NB4 (cell line): ENCODE measurements at regions not wholly inside any gene's neighbourhood (a gene's known extent, or its start where the extent isn't known, plus 50 kb on each side); places are given as distances from the start of the nearest gene placed in this dataset.
A peak's percentile ranks its signal among the peaks of the same experiment; 100 is the strongest.
"Not testable (repeated sequence)": the region's sequence is repeated elsewhere in the genome, so short reads cannot be mapped to it uniquely, and the experiment has no call there.

ENCODE experiments used
- DNase-seq: peaks from one replicate; pipeline ENCODE4 v3.0.0; 2010; ENCODE audit warnings: low read depth
- H3K4me3 ChIP-seq: one replicate; pipeline ENCODE4 v1.5.1; 2011; ENCODE audit warnings: mild to moderate bottlenecking, low read depth, low read length, moderate library complexity
- MAX ChIP-seq: IDR thresholded peaks from 2 replicates; pipeline ENCODE4 v1.6.1; 2011; ENCODE audit warnings: low read depth, low read length
- MYC ChIP-seq: IDR thresholded peaks from 2 replicates; pipeline ENCODE4 v1.6.1; 2011; ENCODE audit warnings: low read depth, low read length
- POLR2A ChIP-seq: IDR thresholded peaks from 2 replicates; pipeline ENCODE4 v1.6.1; 2011; ENCODE audit warnings: mild to moderate bottlenecking; ENCODE audit not compliant: insufficient read length; ENCODE audit errors: extremely low read depth
- TF ChIP-seq, protein P1 (sequence below): IDR thresholded peaks from one replicate; pipeline ENCODE4 v1.5.1; 2012; ENCODE audit warnings: low read depth, low read length

DNA sequence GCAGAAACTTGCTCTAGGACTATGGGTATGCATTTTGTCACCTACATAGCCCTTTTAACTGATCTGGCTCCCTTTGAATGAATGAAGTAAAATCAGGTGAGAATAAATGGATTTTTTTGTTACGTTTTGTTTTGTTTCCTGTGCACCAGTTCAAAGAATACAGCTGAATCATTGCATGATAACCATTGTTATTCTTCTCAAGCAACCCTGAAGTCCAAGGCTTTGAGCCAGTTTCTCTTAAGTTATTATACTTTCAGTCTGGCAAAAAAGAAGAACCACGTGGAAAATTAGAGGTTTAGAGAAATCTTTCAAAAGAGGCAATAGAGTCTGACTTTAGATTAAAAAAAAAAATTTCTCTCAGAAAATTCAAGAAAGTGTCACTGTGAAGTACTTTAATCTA, 398.6 kb upstream of the TECRL start:
- TF ChIP-seq MAX = no peak
- no peak for TF ChIP-seq MYC
- TF ChIP-seq POLR2A = no peak
- TF ChIP-seq, protein P1, sequence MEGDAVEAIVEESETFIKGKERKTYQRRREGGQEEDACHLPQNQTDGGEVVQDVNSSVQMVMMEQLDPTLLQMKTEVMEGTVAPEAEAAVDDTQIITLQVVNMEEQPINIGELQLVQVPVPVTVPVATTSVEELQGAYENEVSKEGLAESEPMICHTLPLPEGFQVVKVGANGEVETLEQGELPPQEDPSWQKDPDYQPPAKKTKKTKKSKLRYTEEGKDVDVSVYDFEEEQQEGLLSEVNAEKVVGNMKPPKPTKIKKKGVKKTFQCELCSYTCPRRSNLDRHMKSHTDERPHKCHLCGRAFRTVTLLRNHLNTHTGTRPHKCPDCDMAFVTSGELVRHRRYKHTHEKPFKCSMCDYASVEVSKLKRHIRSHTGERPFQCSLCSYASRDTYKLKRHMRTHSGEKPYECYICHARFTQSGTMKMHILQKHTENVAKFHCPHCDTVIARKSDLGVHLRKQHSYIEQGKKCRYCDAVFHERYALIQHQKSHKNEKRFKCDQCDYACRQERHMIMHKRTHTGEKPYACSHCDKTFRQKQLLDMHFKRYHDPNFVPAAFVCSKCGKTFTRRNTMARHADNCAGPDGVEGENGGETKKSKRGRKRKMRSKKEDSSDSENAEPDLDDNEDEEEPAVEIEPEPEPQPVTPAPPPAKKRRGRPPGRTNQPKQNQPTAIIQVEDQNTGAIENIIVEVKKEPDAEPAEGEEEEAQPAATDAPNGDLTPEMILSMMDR = no peak
- no peak for DNase-seq
- no peak overlapping the region for H3K4me3 ChIP-seq

GRCh38 chr4:64799751-64800150, 390.5 kb upstream of the TECRL start:
- TF ChIP-seq, protein P1 = no peak
- TF ChIP-seq MAX (no peak), POLR2A (no peak), MYC (no peak)
- no peak overlapping the region for H3K4me3 ChIP-seq
- no peak for DNase-seq

- H3K4me3 ChIP-seq, DNase-seq: not testable (repeated sequence)
These were observed 389.6 kb upstream of the TECRL start for GRCh38 chr4:64798828-64799227.

DNA sequence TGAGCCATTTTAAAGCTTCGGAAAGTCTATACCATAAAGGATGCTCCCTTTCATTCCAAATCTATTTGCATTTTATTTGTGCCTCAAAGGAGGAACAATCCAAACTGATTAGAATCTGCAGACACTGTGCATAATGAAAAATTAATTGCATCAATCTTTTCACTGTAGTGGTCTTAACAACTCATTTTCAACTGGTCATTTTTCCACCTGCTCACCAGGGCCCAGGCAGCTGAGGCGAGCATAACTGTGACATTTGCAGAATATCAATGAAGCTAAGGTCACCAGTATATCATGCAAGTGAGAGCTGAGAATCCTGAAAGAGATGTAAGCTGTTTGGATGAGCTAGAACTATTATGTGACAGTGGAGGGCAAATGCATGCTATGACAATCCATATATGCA, 387.3 kb upstream of the TECRL start:
- TF ChIP-seq MAX (no peak), POLR2A (no peak), MYC (no peak)
- TF ChIP-seq, protein P1 = no peak
- no peak for DNase-seq
- no peak overlapping the region for H3K4me3 ChIP-seq

DNA sequence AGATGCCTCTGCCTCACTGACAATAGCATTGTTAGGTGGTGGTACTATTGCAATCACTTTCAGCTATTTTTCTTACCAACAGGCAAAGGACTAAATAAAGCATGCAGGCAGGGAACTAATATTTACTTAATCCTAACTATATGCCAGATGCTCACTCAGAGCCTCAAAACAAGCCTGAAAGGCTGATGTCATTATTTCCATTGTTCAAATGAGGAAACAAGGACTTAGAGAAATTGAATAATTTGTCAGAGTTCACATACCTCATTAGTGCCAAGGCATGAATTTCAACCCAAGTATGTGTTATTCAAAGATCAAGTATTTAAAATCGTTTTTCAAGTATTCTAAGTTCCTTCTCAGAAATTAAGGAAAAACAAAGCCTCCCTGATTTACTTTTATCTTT, 374.9 kb upstream of the TECRL start:
- TF ChIP-seq MAX (no peak), MYC (no peak), POLR2A (no peak)
- TF ChIP-seq, protein P1 = no peak
- DNase-seq = no peak
- no peak overlapping the region for H3K4me3 ChIP-seq

GRCh38 chr4:64781737-64782326, 372.6 kb upstream of the TECRL start:
- H3K4me3 ChIP-seq = no peak overlapping the region
- no peak for TF ChIP-seq MAX
- TF ChIP-seq, protein P1 = peak; percentile 30
- peak; percentile 32 for DNase-seq
